Neural cell (in vitro differentiated cells): ENCODE measurements at regions not wholly inside any gene's neighbourhood (a gene's known extent, or its start where the extent isn't known, plus 50 kb on each side); places are given as distances from the start of the nearest gene placed in this dataset.

Source experiments
- H2AFZ ChIP-seq: fragments of 200-600, 300-800 bp; sonication (generic), shearing (Covaris generic); 2 replicates; pipeline ENCODE4 v1.6.0; 2014; ENCODE audit warnings: low read depth, mild to moderate bottlenecking, antibody characterized with exemption, low read length, moderate library complexity
- H3F3A ChIP-seq: fragments of 200-600 bp; shearing (Covaris generic); 2 replicates; pipeline ENCODE4 v1.6.1; 2016; ENCODE audit warnings: mild to moderate bottlenecking, moderate library complexity, mixed read lengths, antibody characterized with exemption, low read length; ENCODE audit not compliant: insufficient read depth, poor library complexity, severe bottlenecking
- H3K27ac ChIP-seq: fragments of 200-600, 300-800 bp; sonication (generic), shearing (Covaris generic); 2 replicates; pipeline ENCODE4 v1.5.1; 2014; ENCODE audit warnings: mild to moderate bottlenecking, low read length, moderate library complexity
- H3K27me3 ChIP-seq: fragments of 300-800, 200-600 bp; sonication (generic), shearing (Covaris generic); 2 replicates; pipeline ENCODE4 v1.6.0; 2014; ENCODE audit warnings: mild to moderate bottlenecking, low read depth, low read length, moderate library complexity; ENCODE audit not compliant: insufficient read depth
- H3K36me3 ChIP-seq: fragments of 300-800, 200-600 bp; sonication (generic), shearing (Covaris generic); 2 replicates; pipeline ENCODE4 v1.5.1; 2014; ENCODE audit warnings: mild to moderate bottlenecking, antibody characterized with exemption, low read length, moderate library complexity; ENCODE audit not compliant: insufficient read depth
- H3K4me2 ChIP-seq: fragments of 300-800, 200-600 bp; sonication (generic), shearing (Covaris generic); 2 replicates; pipeline ENCODE4 v1.6.0; 2014; ENCODE audit warnings: mild to moderate bottlenecking, low read length
- H3K4me3 ChIP-seq: fragments of 300-800, 200-600 bp; sonication (generic), shearing (Covaris generic); 2 replicates; pipeline ENCODE4 v1.5.1; 2014; ENCODE audit warnings: mild to moderate bottlenecking, low read length, moderate library complexity
- H3K79me2 ChIP-seq: fragments of 200-600 bp; shearing (Covaris generic); replicated peaks from 2 replicates; pipeline ENCODE4 v1.6.0; 2014; ENCODE audit warnings: mild to moderate bottlenecking, low read length, moderate library complexity; ENCODE audit not compliant: insufficient read depth
- H3K9ac ChIP-seq: fragments of 300-800, 200-600 bp; sonication (generic), shearing (Covaris generic); 2 replicates; pipeline ENCODE4 v1.6.1; 2016; ENCODE audit warnings: mild to moderate bottlenecking, low read length, mixed read lengths
- H3K9me2 ChIP-seq: fragments of 200-600 bp; shearing (Covaris generic); 2 replicates; pipeline ENCODE4 v1.6.1; 2016; ENCODE audit warnings: mild to moderate bottlenecking, low read length, mixed read lengths; ENCODE audit not compliant: insufficient read depth
- H3K9me3 ChIP-seq: fragments of 200-600, 300-800 bp; sonication (generic), shearing (Covaris generic); 2 replicates; pipeline ENCODE4 v1.6.1; 2016; ENCODE audit warnings: mild to moderate bottlenecking, mixed run types, low read length, moderate library complexity, mixed read lengths
- H4K20me1 ChIP-seq: fragments of 200-600 bp; shearing (Covaris generic); 2 replicates; pipeline ENCODE4 v1.6.1; 2016; ENCODE audit warnings: mild to moderate bottlenecking, mixed run types; ENCODE audit not compliant: insufficient read depth
- EP300 ChIP-seq: fragments of 450-650 bp; conservative IDR thresholded peaks from 2 replicates; pipeline ENCODE4 v1.6.1; 2014; ENCODE audit warnings: antibody characterized with exemption, mild to moderate bottlenecking, moderate library complexity; ENCODE audit not compliant: poor library complexity, severe bottlenecking
- EZH2 ChIP-seq: fragments of 200-600, 300-800 bp; shearing (Covaris generic), sonication (generic); IDR thresholded peaks from 2 replicates; pipeline ENCODE4 v1.6.1; 2014; ENCODE audit warnings: antibody characterized with exemption, low read length, borderline replicate concordance, mild to moderate bottlenecking; ENCODE audit not compliant: insufficient read depth, poor library complexity, severe bottlenecking
- MXI1 ChIP-seq: fragments of 450-650 bp; conservative IDR thresholded peaks from 2 replicates; pipeline ENCODE4 v1.6.1; 2014; ENCODE audit warnings: antibody characterized with exemption, mild to moderate bottlenecking; ENCODE audit not compliant: poor library complexity, severe bottlenecking
- POLR2AphosphoS5 ChIP-seq: IDR thresholded peaks from 2 replicates; pipeline ENCODE4 v1.6.1; 2012
- RAD21 ChIP-seq: fragments of 450-650 bp; conservative IDR thresholded peaks from 2 replicates; pipeline ENCODE4 v1.6.1; 2014; ENCODE audit warnings: antibody characterized with exemption, mild to moderate bottlenecking, moderate library complexity
- REST ChIP-seq: IDR thresholded peaks from 2 replicates; pipeline ENCODE4 v1.6.1; 2012; ENCODE audit warnings: borderline replicate concordance
- SMC3 ChIP-seq: fragments of 450-650 bp; conservative IDR thresholded peaks from 2 replicates; pipeline ENCODE4 v1.6.1; 2014; ENCODE audit warnings: antibody characterized with exemption, mild to moderate bottlenecking, moderate library complexity; ENCODE audit not compliant: poor library complexity
- TAF1 ChIP-seq: IDR thresholded peaks from 2 replicates; pipeline ENCODE4 v1.6.1; 2012; ENCODE audit warnings: low read depth
- TF ChIP-seq, protein P1 (sequence below): fragments of 450-650 bp; IDR thresholded peaks from 2 replicates; pipeline ENCODE4 v1.5.1; 2014; ENCODE audit warnings: antibody characterized with exemption, mild to moderate bottlenecking, moderate library complexity; ENCODE audit not compliant: poor library complexity, severe bottlenecking

DNA sequence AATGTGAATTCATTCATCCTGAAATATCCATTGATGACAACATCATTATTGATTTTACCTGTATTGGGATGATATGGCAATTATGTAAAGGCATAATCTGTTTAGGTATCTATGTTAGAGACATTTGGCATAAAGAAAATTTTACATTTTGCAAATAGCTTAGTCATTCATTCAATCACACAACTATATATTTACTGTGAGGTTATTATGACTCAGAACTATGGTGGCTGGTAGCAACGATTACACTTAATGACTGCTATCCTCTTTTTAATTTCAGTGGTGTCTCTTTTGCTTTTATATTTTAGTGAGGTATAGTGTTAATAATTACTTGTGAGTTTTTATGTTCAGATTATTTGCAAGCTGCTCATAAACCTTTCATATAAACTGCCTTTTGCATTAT, 955.9 kb downstream of the SLITRK6 start:
- H3K27ac ChIP-seq, result no peak overlapping the region
- H3K36me3 ChIP-seq, result no peaks in the 10 kb centered on the region
- H3K9ac ChIP-seq, result no peak overlapping the region
- H3K9me3 ChIP-seq, result no peaks in the 10 kb centered on the region
- TF ChIP-seq EZH2 (no peak), TAF1 (no peak), SMC3 (no peak), EP300 (no peak), MXI1 (no peak), REST (no peak), POLR2AphosphoS5 (no peak), RAD21 (no peak)
- TF ChIP-seq, protein P1, sequence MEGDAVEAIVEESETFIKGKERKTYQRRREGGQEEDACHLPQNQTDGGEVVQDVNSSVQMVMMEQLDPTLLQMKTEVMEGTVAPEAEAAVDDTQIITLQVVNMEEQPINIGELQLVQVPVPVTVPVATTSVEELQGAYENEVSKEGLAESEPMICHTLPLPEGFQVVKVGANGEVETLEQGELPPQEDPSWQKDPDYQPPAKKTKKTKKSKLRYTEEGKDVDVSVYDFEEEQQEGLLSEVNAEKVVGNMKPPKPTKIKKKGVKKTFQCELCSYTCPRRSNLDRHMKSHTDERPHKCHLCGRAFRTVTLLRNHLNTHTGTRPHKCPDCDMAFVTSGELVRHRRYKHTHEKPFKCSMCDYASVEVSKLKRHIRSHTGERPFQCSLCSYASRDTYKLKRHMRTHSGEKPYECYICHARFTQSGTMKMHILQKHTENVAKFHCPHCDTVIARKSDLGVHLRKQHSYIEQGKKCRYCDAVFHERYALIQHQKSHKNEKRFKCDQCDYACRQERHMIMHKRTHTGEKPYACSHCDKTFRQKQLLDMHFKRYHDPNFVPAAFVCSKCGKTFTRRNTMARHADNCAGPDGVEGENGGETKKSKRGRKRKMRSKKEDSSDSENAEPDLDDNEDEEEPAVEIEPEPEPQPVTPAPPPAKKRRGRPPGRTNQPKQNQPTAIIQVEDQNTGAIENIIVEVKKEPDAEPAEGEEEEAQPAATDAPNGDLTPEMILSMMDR, result no peak
- no peaks in the 10 kb centered on the region for H4K20me1 ChIP-seq
- H3K4me2 ChIP-seq, result no peak overlapping the region
- H2AFZ ChIP-seq, result no peak overlapping the region
- H3K9me2 ChIP-seq, result no peaks in the 10 kb centered on the region
- no peaks in the 10 kb centered on the region for H3K27me3 ChIP-seq
- H3K4me3 ChIP-seq, result no peak overlapping the region
- H3F3A ChIP-seq, result no peaks in the 10 kb centered on the region
- no peaks in the 10 kb centered on the region for H3K79me2 ChIP-seq

GRCh38 chr13:84834201-84834600, 951.9 kb upstream of the SLITRK1 start:
- no peak overlapping the region for H3K9ac ChIP-seq
- no peaks in the 10 kb centered on the region for H3K9me3 ChIP-seq
- no peak overlapping the region for H3K4me3 ChIP-seq
- H3K27ac ChIP-seq, result no peak overlapping the region
- no peaks in the 10 kb centered on the region for H3K27me3 ChIP-seq
- no peaks in the 10 kb centered on the region for H4K20me1 ChIP-seq
- no peak overlapping the region for H3K4me2 ChIP-seq
- H3K79me2 ChIP-seq, result no peaks in the 10 kb centered on the region
- no peak for TF ChIP-seq REST
- TF ChIP-seq POLR2AphosphoS5, result no peak
- no peak for TF ChIP-seq SMC3
- TF ChIP-seq, protein P1, result no peak
- TF ChIP-seq MXI1, result no peak
- no peak for TF ChIP-seq TAF1
- no peak for TF ChIP-seq RAD21
- no peaks in the 10 kb centered on the region for H3K36me3 ChIP-seq
- no peaks in the 10 kb centered on the region for H3K9me2 ChIP-seq
- no peak overlapping the region for H2AFZ ChIP-seq
- H3F3A ChIP-seq, result no peaks in the 10 kb centered on the region
